HG03354 (cell line): ENCODE measurements at regions not wholly inside any gene's neighbourhood (a gene's known extent, or its start where the extent isn't known, plus 50 kb on each side); places are given as distances from the start of the nearest gene placed in this dataset.
"Not testable (repeated sequence)": the region's sequence is repeated elsewhere in the genome, so short reads cannot be mapped to it uniquely, and the experiment has no call there.

Source experiments
- ATAC-seq: cut with Tn5 transposase; IDR thresholded peaks from one replicate; pipeline ENCODE4 v1.9.1; 2021; ENCODE audit warnings: mild to moderate bottlenecking; ENCODE audit not compliant: unreplicated experiment, poor library complexity, severe bottlenecking

GRCh38 chr3:147655236-147655635 lies 246.1 kb downstream of the ZIC1 start:
- ATAC-seq, result no peak

- no peak for ATAC-seq
Observed at GRCh38 chr3:147656023-147656422, 246.9 kb downstream of the ZIC1 start.

DNA sequence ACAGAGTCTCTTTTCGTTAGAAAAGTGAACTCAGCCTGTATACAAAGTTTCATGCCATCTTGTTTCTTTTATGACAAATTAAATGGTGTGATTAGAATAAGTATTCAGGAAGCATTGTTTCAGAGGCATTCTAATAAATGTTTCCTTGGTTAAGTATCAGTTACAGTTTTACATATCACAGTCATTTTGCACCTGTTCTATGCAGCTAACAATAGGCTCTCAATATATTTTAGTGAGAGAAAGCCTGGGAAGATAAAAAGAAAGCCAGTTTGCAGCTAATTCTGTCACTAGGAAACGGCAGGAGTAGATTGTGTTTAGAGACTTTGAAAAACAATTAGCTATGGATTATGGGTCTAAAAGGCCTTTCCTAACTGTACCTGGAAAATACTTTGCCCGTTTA lies 252.8 kb downstream of the ZIC1 start:
- ATAC-seq, result no peak

DNA sequence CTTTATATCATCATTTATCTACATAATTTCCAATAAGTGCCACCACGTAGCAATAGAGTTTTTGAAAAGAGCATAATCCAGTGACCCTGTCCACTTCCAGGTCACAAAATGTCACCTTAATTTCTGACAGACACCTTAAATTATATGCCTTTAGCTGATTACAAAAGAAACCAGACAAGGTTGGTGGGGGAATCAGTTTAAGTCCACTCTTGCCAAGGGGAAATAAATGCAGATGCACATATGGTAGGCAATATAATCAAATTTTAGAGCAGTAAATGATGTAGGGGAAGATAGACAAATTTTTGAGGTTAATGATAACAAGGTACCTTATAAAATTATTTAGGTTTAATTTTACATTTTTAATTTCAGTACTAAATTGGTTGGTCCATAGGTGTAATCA lies 253.5 kb downstream of the ZIC1 start:
- ATAC-seq, result no peak

DNA sequence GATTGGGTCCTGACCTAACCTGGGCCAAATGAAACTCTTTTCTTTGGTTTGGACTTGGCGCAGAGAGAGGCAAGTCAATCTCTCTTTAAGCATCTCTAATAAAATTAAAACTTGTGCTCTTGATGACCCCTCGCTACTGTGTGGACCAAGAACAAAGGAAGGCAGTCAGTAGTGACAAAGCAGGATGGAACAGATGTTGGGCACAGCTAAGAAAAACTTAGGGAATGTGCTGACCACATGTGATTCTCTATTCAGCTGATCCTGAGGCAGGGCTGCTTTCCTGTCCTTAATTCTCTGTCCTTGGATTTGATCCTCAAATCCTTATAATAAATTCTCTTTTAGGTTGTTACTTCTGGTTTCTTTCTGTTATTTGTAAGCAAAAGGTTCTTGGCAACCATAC lies 259.9 kb downstream of the ZIC1 start:
- no peak for ATAC-seq

DNA sequence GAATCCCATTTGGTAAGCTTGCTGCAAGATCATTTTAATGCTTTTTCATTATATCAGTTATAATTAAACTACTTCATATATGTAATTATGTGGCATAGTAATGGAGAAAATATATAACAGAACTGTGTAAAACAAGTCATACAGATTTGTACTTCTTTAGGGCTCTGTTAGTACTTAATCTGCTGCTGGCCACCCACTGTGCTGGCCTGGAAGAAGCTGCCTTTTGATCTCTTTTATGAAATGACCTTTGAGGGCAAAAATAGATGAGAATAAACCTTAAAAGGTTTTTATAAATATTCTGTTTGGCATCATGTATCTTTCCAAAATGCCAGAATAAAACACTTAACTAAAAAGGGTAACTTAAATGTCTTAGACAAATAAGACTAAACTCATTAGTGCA lies 262.9 kb downstream of the ZIC1 start:
- ATAC-seq, result no peak

DNA sequence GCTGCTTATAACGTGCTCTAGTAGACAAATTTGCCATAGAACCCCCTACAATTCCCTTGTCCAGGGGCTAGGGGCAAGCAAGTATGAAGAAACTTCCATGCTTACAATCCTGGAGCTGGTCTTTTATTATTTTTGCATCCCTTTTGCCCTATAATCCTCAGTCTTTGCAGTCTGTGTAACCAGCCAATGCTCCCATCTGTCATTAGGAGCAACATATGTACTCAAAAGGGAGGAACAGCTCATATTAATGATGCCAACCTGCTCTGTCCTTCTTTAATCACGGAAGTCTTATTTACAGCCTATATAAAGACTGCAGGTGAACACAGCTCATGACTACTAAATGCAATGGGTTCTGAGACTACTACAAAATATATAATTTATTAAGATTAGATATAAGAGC lies 263.3 kb downstream of the ZIC1 start:
- no peak for ATAC-seq

DNA sequence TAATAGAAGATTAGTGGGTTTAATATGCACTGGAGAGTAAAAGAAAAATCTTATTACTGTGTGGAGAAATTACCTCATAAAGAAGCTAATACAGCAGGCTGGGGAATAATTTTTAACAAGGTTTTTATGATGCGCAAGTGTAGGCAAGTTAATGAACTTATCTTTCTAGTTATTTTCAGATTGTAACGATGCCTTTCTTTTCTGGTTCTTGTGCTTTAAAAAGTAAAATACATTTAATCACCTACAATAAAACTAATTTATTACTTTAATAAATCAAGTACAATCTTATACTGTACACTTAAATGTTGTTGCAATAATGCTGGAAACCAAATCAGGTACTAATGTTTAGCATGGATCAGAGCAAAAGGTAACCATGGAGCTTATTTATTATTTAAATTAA lies 266.6 kb downstream of the ZIC1 start:
- ATAC-seq, result no peak

GRCh38 chr3:147680837-147681483 lies 271.8 kb downstream of the ZIC1 start:
- ATAC-seq, result no peak

- ATAC-seq, result no peak
Observed at GRCh38 chr3:147688868-147689267, 279.7 kb downstream of the ZIC1 start.

DNA sequence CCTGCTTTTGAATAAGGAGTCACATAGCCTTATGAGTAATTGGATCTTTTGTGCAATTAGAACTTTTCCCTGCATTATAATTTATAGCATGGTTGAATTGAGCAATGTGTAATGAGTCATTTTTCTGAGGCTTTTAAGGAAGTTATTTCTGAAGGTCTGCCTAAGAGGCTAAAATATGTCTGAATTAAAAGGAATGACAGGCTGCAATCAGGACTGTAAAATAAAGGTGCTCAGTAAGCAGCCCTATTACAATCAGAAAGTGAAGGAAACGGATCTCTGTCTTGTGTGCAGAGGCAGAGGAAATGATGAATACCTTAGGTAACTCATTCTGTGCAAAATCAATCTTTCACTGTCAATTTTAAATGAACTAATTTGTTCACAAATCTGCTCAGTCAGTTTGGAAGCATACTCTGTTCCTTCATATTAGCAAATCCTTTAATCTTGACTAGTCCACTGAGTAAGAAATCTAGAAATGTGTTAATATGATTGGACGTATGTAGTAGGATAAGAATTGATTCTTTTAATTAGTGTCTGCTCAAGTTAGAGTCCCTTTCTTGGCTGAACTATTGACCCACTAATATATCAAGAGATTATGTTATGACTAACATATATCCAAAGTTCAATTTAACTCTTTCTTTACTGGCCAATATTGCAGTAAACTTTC lies 290.1 kb downstream of the ZIC1 start:
- ATAC-seq, result no peak

DNA sequence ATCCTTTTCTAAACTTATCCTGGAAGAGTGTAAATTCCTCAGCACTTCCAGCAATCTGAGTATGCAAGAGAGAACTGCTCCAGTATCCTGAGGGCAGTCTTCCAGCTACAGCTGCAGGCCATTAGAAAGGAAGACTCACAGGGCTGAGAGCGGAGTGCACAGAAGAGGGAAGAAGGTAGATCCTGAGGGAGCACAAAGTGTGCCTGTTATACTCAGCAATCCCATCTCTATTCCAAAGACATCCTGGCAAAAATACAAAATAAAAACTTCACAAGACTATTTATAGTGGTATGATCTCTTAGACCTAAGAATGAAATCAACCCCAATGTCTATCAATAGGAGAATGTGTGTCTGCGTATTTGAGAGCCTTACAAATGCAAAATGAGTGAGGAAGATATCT lies 292.0 kb downstream of the ZIC1 start:
- ATAC-seq, result no peak

- ATAC-seq, result no peak
Observed at GRCh38 chr3:147702509-147702908, 293.3 kb downstream of the ZIC1 start.

- no peak for ATAC-seq
Observed at GRCh38 chr3:147705651-147706051, 296.5 kb downstream of the ZIC1 start.

DNA sequence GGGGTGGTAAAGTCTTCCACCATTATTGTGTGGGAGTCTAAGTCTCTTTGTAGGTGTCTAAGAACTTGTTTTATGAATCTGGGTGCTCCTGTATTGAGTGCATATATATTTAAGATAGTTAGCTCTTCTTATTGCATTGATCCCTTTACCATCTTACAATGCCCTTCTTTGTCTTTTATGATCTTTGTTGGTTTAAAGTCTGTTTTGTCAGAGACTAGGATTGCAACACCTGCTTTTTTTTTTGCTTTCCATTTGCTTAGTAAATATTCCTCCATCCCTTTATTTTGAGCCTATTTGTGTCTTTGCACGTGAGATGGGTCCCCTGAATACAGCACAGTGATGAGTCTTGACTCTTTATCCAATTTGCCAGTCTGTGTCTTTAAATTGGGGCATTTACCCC lies 301.6 kb downstream of the ZIC1 start:
- not testable (repeated sequence) for ATAC-seq

DNA sequence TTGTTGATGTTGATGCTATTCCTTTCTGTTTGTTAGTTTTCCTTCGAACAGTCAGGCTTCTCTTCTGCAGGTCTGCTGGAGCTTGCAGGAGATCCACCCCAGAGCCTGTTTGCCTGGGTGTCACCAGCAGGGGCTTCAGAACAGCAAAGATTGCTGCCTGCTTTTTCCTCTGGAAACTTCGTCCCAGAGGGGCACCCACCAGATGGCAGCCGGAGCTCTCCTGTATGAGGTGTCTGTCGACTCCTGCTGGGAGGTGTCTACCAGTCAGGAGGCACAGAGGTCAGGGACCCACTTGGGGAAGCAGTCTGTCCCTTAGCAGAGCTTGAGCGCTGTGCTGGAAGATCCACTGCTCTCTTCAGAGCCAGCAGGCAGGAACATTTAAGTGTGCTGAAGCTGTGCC lies 303.2 kb downstream of the ZIC1 start:
- ATAC-seq, result no peak

DNA sequence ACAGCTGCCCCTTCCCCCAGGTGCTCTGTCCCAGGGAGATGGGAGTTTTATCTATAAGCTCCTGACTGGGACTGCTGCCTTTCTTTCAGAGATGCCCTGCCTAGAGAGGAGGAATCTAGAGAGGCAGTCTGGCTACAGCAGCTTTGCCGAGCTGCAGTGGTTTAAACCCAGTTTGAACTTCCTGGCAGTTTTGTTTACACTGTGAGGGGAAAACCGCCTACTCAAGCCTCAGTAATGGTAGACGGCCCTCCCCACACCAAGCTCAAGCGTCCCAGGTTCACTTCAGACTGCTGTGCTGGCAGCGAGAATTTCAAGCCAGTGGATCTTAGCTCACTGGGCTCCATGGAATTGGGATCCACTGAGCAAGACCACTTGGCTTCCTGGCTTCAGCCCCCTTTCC lies 303.6 kb downstream of the ZIC1 start:
- ATAC-seq, result not testable (repeated sequence)

GRCh38 chr3:147713234-147714133 lies 304.3 kb downstream of the ZIC1 start:
- ATAC-seq, result no peak

GRCh38 chr3:147729641-147730040 lies 320.5 kb downstream of the ZIC1 start:
- ATAC-seq, result no peak

- ATAC-seq, result no peak
Observed at GRCh38 chr3:147730284-147730683, 321.1 kb downstream of the ZIC1 start.

DNA sequence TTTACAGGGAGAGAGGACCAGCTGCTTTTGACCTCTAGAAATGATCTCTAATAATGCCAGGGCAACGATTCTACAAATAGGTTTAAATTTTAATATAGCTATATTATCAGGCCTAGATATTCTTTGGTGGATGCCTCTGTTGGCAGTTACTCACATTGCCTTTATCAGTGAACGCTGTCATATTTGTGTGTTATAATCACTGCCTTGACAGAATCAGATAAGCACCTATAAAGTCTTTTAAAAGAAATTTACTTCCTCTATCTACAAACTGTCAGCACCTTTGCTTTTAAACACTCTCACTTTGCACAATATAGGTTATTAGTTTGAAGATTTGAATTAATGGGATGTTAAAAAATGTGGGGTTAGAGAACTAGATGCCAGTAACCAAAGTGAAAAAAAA lies 324.1 kb downstream of the ZIC1 start:
- no peak for ATAC-seq
